GM23248 (cell line): ENCODE measurements at regions not wholly inside any gene's neighbourhood (a gene's known extent, or its start where the extent isn't known, plus 50 kb on each side); places are given as distances from the start of the nearest gene placed in this dataset.

Experiments used
- DNase-seq: peaks from one replicate; pipeline ENCODE4 v3.0.0-alpha.2; 2015
- H2AFZ ChIP-seq: fragments of 200-600 bp; sonication (generic); 2 replicates; pipeline ENCODE4 v1.6.1; 2016; ENCODE audit warnings: antibody characterized with exemption
- H3F3A ChIP-seq: fragments of 200-600 bp; sonication (generic); 2 replicates; pipeline ENCODE4 v1.6.1; 2016; ENCODE audit warnings: mild to moderate bottlenecking, antibody characterized with exemption, mixed run types; ENCODE audit not compliant: insufficient read depth
- H3K27ac ChIP-seq: fragments of 200-600 bp; sonication (generic); 2 replicates; pipeline ENCODE4 v1.5.1; 2016; ENCODE audit warnings: mild to moderate bottlenecking
- H3K27me3 ChIP-seq: fragments of 200-600 bp; sonication (generic); replicated peaks from 2 replicates; pipeline ENCODE4 v1.6.1; 2016; ENCODE audit warnings: mild to moderate bottlenecking; ENCODE audit not compliant: insufficient read depth
- H3K36me3 ChIP-seq: fragments of 200-600 bp; sonication (generic); 2 replicates; pipeline ENCODE4 v1.6.1; 2016; ENCODE audit warnings: low read depth, mild to moderate bottlenecking
- H3K4me1 ChIP-seq: fragments of 200-600 bp; sonication (generic); 2 replicates; pipeline ENCODE4 v1.6.1; 2016; ENCODE audit warnings: mild to moderate bottlenecking; ENCODE audit not compliant: insufficient read depth
- H3K4me2 ChIP-seq: fragments of 200-600 bp; sonication (generic); one replicate; pipeline ENCODE4 v1.6.1; 2016; ENCODE audit warnings: mild to moderate bottlenecking; ENCODE audit not compliant: unreplicated experiment
- H3K4me3 ChIP-seq: fragments of 200-600 bp; sonication (generic); 2 replicates; pipeline ENCODE4 v1.5.1; 2016; ENCODE audit warnings: mild to moderate bottlenecking
- H3K79me2 ChIP-seq: fragments of 200-600 bp; sonication (generic); 2 replicates; pipeline ENCODE4 v1.6.1; 2016; ENCODE audit warnings: mild to moderate bottlenecking; ENCODE audit not compliant: insufficient read depth
- H3K9ac ChIP-seq: fragments of 200-600 bp; sonication (generic); 2 replicates; pipeline ENCODE4 v1.6.1; 2016; ENCODE audit warnings: mild to moderate bottlenecking
- H3K9me2 ChIP-seq: fragments of 200-600 bp; sonication (generic); 2 replicates; pipeline ENCODE4 v1.6.1; 2016; ENCODE audit warnings: mixed run types, mild to moderate bottlenecking, moderate library complexity; ENCODE audit not compliant: insufficient read depth
- H3K9me3 ChIP-seq: fragments of 200-600 bp; sonication (generic); one replicate; pipeline ENCODE4 v1.6.1; 2017; ENCODE audit warnings: low read depth
- H4K20me1 ChIP-seq: fragments of 200-600 bp; sonication (generic); 2 replicates; pipeline ENCODE4 v1.6.0; 2016; ENCODE audit not compliant: insufficient read depth
- EZH2 ChIP-seq: fragments of 200-600 bp; sonication (generic); IDR thresholded peaks from 2 replicates; pipeline ENCODE4 v1.6.1; 2018; ENCODE audit warnings: antibody characterized with exemption, mild to moderate bottlenecking; ENCODE audit not compliant: insufficient read depth, poor library complexity, severe bottlenecking
- EZH2phosphoT487 ChIP-seq: fragments of 200-600 bp; sonication (generic); IDR thresholded peaks from 2 replicates; pipeline ENCODE4 v1.6.1; 2018; ENCODE audit warnings: antibody characterized with exemption, moderate library complexity, mild to moderate bottlenecking, low read depth; ENCODE audit not compliant: insufficient read depth
- WGBS, 2 experiments: methylation state at CpG; one replicate each; pipeline ENCODE4 v1.1.6; 2015 to 2017; ENCODE audit warnings: low lambda C conversion rate in 2 of 2, low coverage in 1 of 2; ENCODE audit errors: missing lambda C conversion rate in 2 of 2; 5-methylcytosine and 5-hydroxymethylcytosine counted together
- in situ Hi-C: fragments of 300-500 bp; cut with MboI; formaldehyde crosslinking; loops from 2 replicates; pipeline ENCODE4 v1.15.0; 2020

DNA sequence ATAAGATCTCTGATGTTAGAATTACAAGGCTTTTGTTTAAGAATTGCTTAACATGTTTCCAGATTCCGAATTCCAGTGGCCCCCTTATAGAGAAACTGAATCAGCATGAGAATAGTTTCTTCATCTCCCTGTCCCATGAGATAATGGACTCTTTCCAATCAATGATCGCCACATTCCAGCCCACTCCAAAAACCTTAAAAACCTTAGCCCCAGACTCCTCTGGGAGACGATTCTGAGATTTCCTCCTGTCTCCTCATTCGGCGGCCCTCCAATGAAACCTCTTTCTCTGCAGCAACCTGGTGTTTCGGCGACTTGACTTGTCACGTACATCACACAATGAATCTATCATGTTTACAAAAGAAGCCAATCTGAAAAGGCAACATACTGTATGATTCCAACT, 197.1 kb upstream of the PSMD7 start:
- in situ Hi-C loops: no loop called here
- Histone ChIP-seq H4K20me1 (no peaks in the 10 kb centered on the region), H3K4me3 (no peak overlapping the region), H3K27ac (no peak overlapping the region), H2AFZ (no peak overlapping the region), H3K27me3 (no peaks in the 10 kb centered on the region), H3K79me2 (no peaks in the 10 kb centered on the region), H3K36me3 (no peaks in the 10 kb centered on the region), H3K4me2 (no peak overlapping the region), H3K4me1 (no peaks in the 10 kb centered on the region), H3K9me2 (no peaks in the 10 kb centered on the region), H3F3A (no peaks in the 10 kb centered on the region), H3K9ac (no peak overlapping the region), H3K9me3 (no peaks in the 10 kb centered on the region)
- TF ChIP-seq EZH2phosphoT487 (no peak), EZH2 (no peak)
- DNase-seq: no peak
- WGBS, 2 experiments: 55 to 58% methylated on average over 8 of the region's 8 CpGs

DNA sequence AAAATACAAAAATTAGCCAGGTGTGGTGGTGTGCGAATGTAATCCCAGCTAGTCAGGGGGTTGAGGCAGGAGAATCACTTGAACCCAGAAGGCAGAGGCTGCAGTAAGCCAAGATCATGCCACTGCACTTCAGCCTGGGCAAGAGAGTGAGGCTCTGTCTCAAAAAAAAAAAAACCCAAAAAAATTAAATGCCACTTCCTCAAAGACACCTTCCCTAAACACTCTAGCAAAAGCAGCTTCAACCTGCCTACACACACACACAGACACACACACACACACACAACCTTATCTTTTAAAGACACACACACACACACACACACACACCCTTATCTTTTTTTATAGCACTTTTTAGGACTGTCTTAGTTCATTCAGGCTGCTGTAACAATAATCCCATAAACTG, 201.7 kb upstream of the PSMD7 start:
- Histone ChIP-seq H3F3A (no peaks in the 10 kb centered on the region), H3K4me3 (no peak overlapping the region), H2AFZ (no peak overlapping the region), H3K9ac (no peak overlapping the region), H4K20me1 (no peaks in the 10 kb centered on the region), H3K9me3 (no peaks in the 10 kb centered on the region), H3K4me1 (no peaks in the 10 kb centered on the region), H3K36me3 (no peaks in the 10 kb centered on the region), H3K79me2 (no peaks in the 10 kb centered on the region), H3K27me3 (no peaks in the 10 kb centered on the region), H3K9me2 (no peaks in the 10 kb centered on the region), H3K4me2 (no peak overlapping the region), H3K27ac (no peak overlapping the region)
- TF ChIP-seq EZH2: no peak
- TF ChIP-seq EZH2phosphoT487: no peak
- 4 to 21% methylated on average over 1 of the region's 1 CpG for WGBS, 2 experiments
- in situ Hi-C loops: no loop called here
- no peak for DNase-seq

DNA sequence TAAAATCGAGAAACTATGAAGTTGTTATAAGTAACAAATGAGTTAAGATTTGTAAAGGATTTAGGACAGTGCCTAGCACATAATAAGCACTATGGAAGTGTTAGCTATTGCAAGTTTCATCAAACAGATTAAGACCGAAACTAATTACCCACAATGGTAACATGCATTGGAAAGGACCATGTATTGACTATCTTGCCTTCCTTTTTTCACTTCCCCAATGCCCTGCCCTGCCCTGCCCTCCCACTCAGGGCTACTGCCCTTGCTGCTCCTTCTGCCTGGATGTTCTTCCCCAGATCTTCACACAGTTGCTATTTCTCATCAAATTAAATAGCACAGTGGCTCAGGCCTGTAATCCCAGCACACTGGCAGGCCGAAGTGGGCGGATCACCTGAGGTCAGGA, 202.1 kb upstream of the PSMD7 start:
- in situ Hi-C loops: no loop called here
- H3K4me2 ChIP-seq: no peak overlapping the region
- no peaks in the 10 kb centered on the region for H3F3A ChIP-seq
- no peak overlapping the region for H2AFZ ChIP-seq
- H3K4me3 ChIP-seq: no peak overlapping the region
- no peak overlapping the region for H3K27ac ChIP-seq
- no peak overlapping the region for H3K9ac ChIP-seq
- H4K20me1 ChIP-seq: no peaks in the 10 kb centered on the region
- H3K9me3 ChIP-seq: no peaks in the 10 kb centered on the region
- H3K36me3 ChIP-seq: no peaks in the 10 kb centered on the region
- no peaks in the 10 kb centered on the region for H3K79me2 ChIP-seq
- no peaks in the 10 kb centered on the region for H3K4me1 ChIP-seq
- no peaks in the 10 kb centered on the region for H3K9me2 ChIP-seq
- H3K27me3 ChIP-seq: no peaks in the 10 kb centered on the region
- 41 to 47% methylated on average over 4 of the region's 4 CpGs for WGBS, 2 experiments
- no peak for TF ChIP-seq EZH2
- no peak for TF ChIP-seq EZH2phosphoT487
- DNase-seq: no peak

DNA sequence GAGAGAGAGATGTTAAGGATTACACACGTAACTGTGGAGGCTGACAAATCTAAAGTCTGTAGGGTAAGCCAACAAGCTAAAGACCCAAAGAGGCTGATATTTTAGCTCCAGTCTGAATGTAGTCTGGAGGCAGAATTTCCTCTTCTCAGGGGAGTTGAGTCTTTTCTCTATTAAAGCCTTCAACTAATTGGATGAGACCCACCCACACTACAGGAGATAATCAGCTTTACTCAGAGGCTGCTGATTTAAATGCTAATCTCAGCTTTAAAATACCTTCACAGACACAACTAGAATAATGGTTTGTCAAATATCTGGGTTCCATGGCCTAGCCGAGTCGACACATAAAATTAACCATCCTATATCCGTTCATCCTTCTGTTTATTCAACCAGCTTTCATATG, 204.3 kb upstream of the PSMD7 start:
- TF ChIP-seq EZH2: no peak
- TF ChIP-seq EZH2phosphoT487: no peak
- no peaks in the 10 kb centered on the region for H3F3A ChIP-seq
- no peak overlapping the region for H3K9ac ChIP-seq
- no peak overlapping the region for H3K4me3 ChIP-seq
- DNase-seq: no peak
- no peaks in the 10 kb centered on the region for H3K9me3 ChIP-seq
- in situ Hi-C loops: no loop called here
- H3K79me2 ChIP-seq: no peaks in the 10 kb centered on the region
- 44% methylated on average over 4 of the region's 4 CpGs for WGBS, 2 experiments
- H4K20me1 ChIP-seq: no peaks in the 10 kb centered on the region
- H3K9me2 ChIP-seq: no peaks in the 10 kb centered on the region
- no peaks in the 10 kb centered on the region for H3K4me1 ChIP-seq
- H3K27ac ChIP-seq: no peak overlapping the region
- H3K36me3 ChIP-seq: no peaks in the 10 kb centered on the region
- no peak overlapping the region for H2AFZ ChIP-seq
- H3K4me2 ChIP-seq: no peak overlapping the region
- no peaks in the 10 kb centered on the region for H3K27me3 ChIP-seq

DNA sequence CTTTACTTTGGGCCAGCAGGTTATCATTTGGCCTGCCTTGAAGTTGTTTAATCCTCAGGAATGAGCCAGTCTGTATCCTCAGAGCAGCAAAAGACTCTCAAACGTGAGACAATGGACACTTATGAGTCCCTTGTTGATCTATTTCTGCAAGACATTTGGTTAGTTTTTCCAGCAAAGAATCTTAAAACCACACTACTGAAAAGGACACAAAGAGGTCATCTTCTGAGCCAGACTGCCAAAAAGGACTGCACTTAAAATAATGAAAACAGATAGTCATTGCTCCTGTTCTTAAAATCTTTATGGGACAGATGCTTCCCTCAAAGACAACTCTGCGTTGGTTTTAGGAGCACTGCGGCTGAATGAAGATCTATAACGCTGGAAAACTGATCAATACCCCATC, 205.7 kb upstream of the PSMD7 start:
- no peaks in the 10 kb centered on the region for H3K79me2 ChIP-seq
- H3K36me3 ChIP-seq: no peaks in the 10 kb centered on the region
- H3K9ac ChIP-seq: no peak overlapping the region
- no peak overlapping the region for H3K4me3 ChIP-seq
- H2AFZ ChIP-seq: no peak overlapping the region
- no peaks in the 10 kb centered on the region for H4K20me1 ChIP-seq
- H3F3A ChIP-seq: no peaks in the 10 kb centered on the region
- in situ Hi-C loops: no loop called here
- H3K27me3 ChIP-seq: no peaks in the 10 kb centered on the region
- DNase-seq: no peak
- H3K27ac ChIP-seq: no peak overlapping the region
- H3K9me2 ChIP-seq: no peaks in the 10 kb centered on the region
- no peak overlapping the region for H3K4me2 ChIP-seq
- WGBS, 2 experiments: 38 to 44% methylated on average over 4 of the region's 4 CpGs
- TF ChIP-seq EZH2 (no peak), EZH2phosphoT487 (no peak)
- H3K4me1 ChIP-seq: no peaks in the 10 kb centered on the region
- no peaks in the 10 kb centered on the region for H3K9me3 ChIP-seq
